HG03565 (cell line): ENCODE measurements at regions not wholly inside any gene's neighbourhood (a gene's known extent, or its start where the extent isn't known, plus 50 kb on each side); places are given as distances from the start of the nearest gene placed in this dataset.
"Not testable (repeated sequence)": the region's sequence is repeated elsewhere in the genome, so short reads cannot be mapped to it uniquely, and the experiment has no call there.

Experiments used
- ATAC-seq: cut with Tn5 transposase; IDR thresholded peaks from one replicate; pipeline ENCODE4 v1.9.1; 2021; ENCODE audit warnings: mild to moderate bottlenecking, moderate library complexity; ENCODE audit not compliant: unreplicated experiment

- ATAC-seq = no peak
These were observed 106.8 kb upstream of the IL12A start for GRCh38 chr3:159881828-159882309.

- ATAC-seq = no peak
These were observed 106.3 kb upstream of the IL12A start for GRCh38 chr3:159882367-159882766.

GRCh38 chr3:159882790-159883779 lies 105.5 kb upstream of the IL12A start:
- no peak for ATAC-seq

GRCh38 chr3:159884661-159885402 lies 103.8 kb upstream of the IL12A start:
- ATAC-seq = no peak

GRCh38 chr3:159886050-159886449 lies 102.6 kb upstream of the IL12A start:
- peak; percentile 58 for ATAC-seq

GRCh38 chr3:159886530-159886929 lies 102.1 kb upstream of the IL12A start:
- ATAC-seq = not testable (repeated sequence)

- ATAC-seq = no peak
These were observed 101.5 kb upstream of the IL12A start for GRCh38 chr3:159887168-159887567.

GRCh38 chr3:159887911-159888310 lies 100.7 kb upstream of the IL12A start:
- no peak for ATAC-seq

GRCh38 chr3:159892171-159892795 lies 96.4 kb upstream of the IL12A start:
- ATAC-seq = no peak

- no peak for ATAC-seq
These were observed 95.8 kb upstream of the IL12A start for GRCh38 chr3:159892801-159893200.

- no peak for ATAC-seq
These were observed 94.2 kb upstream of the IL12A start for GRCh38 chr3:159894386-159894785.

GRCh38 chr3:159895430-159895829 lies 93.2 kb upstream of the IL12A start:
- no peak for ATAC-seq

GRCh38 chr3:159896543-159896942 lies 92.1 kb upstream of the IL12A start:
- no peak for ATAC-seq

GRCh38 chr3:159897331-159898075 lies 91.1 kb upstream of the IL12A start:
- no peak for ATAC-seq

GRCh38 chr3:159898147-159898546 lies 90.5 kb upstream of the IL12A start:
- no peak for ATAC-seq

GRCh38 chr3:159899166-159899565 lies 89.5 kb upstream of the IL12A start:
- ATAC-seq = no peak

GRCh38 chr3:159902546-159903314 lies 85.9 kb upstream of the IL12A start:
- peak; percentile 61 for ATAC-seq

- ATAC-seq = peak; percentile 27
These were observed 84.2 kb upstream of the IL12A start for GRCh38 chr3:159904455-159904854.

- no peak for ATAC-seq
These were observed 83.7 kb upstream of the IL12A start for GRCh38 chr3:159904911-159905310.

- no peak for ATAC-seq
These were observed 80.8 kb upstream of the IL12A start for GRCh38 chr3:159907828-159908227.
